ENCODE measurements at regions not wholly inside any gene's neighbourhood (a gene's known extent, or its start where the extent isn't known, plus 50 kb on each side); places are given as distances from the start of the nearest gene placed in this dataset.

DNA sequence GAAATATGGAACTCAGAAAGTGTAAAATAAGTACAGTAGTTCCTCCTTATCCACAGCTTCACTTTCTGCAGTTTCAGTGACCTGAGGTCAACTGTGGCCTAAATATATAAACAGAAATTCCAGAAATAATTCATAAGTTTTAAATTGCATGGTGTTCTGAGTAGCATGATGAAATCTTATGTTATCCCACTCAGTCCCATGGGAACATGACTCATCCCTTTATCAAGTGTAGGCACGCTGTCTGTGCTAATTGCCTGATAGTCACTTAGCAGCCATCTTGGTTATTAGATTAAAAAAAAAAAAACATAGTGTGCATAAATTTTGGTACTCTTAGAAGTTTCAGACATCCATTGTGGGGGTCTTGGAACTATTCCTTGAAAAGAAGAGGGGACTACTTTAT lies 983.4 kb upstream of the ADGRL3 start:
- TF ChIP-seq, protein P1, sequence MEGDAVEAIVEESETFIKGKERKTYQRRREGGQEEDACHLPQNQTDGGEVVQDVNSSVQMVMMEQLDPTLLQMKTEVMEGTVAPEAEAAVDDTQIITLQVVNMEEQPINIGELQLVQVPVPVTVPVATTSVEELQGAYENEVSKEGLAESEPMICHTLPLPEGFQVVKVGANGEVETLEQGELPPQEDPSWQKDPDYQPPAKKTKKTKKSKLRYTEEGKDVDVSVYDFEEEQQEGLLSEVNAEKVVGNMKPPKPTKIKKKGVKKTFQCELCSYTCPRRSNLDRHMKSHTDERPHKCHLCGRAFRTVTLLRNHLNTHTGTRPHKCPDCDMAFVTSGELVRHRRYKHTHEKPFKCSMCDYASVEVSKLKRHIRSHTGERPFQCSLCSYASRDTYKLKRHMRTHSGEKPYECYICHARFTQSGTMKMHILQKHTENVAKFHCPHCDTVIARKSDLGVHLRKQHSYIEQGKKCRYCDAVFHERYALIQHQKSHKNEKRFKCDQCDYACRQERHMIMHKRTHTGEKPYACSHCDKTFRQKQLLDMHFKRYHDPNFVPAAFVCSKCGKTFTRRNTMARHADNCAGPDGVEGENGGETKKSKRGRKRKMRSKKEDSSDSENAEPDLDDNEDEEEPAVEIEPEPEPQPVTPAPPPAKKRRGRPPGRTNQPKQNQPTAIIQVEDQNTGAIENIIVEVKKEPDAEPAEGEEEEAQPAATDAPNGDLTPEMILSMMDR (IDR thresholded peaks at IDR 0.05) = no peak
- TF ChIP-seq POLR2A (IDR thresholded peaks at IDR 0.05) = no peak
- no peak for TF ChIP-seq POLR2AphosphoS5 (IDR thresholded peaks at IDR 0.05)
